HL-60 (cell line): ENCODE measurements at regions not wholly inside any gene's neighbourhood (a gene's known extent, or its start where the extent isn't known, plus 50 kb on each side); places are given as distances from the start of the nearest gene placed in this dataset.

ENCODE experiments used
- DNase-seq, 2 experiments: peaks; one replicate each; pipeline ENCODE4 v3.0.0-alpha.2; 2010 to 2020; ENCODE audit warnings: low read depth in 1 of 2, low spot score in 1 of 2
- H3K27ac ChIP-seq: fragments of 250-450 bp; sonication (Bioruptor Pico); replicated peaks from 2 replicates; pipeline ENCODE4 v1.5.1; 2020; ENCODE audit warnings: mild to moderate bottlenecking, moderate library complexity
- H3K27me3 ChIP-seq: fragments of 250-450 bp; sonication (Bioruptor Pico); 2 replicates; pipeline ENCODE4 v1.5.1; 2021; ENCODE audit warnings: mild to moderate bottlenecking, moderate library complexity; ENCODE audit not compliant: insufficient read depth, poor library complexity, severe bottlenecking
- H3K4me3 ChIP-seq: replicated peaks from 2 replicates; pipeline ENCODE4 v1.5.1; 2011; ENCODE audit warnings: mild to moderate bottlenecking, control low read depth, low read length; ENCODE audit not compliant: insufficient read depth
- GABPA ChIP-seq: IDR thresholded peaks from 2 replicates; pipeline ENCODE4 v1.6.1; 2012; ENCODE audit warnings: low read depth
- POLR2AphosphoS5 ChIP-seq: IDR thresholded peaks from 2 replicates; pipeline ENCODE4 v1.6.1; 2012; ENCODE audit warnings: low read depth
- SPI1 ChIP-seq: IDR thresholded peaks from 2 replicates; pipeline ENCODE4 v1.6.1; 2012; ENCODE audit warnings: low read depth, mild to moderate bottlenecking, borderline replicate concordance
- TF ChIP-seq, protein P1 (sequence below): IDR thresholded peaks from 2 replicates; pipeline ENCODE4 v1.6.1; 2012; ENCODE audit warnings: low read depth; ENCODE audit not compliant: insufficient replicate concordance
- TF ChIP-seq, protein P2 (sequence below): IDR thresholded peaks from one replicate; pipeline ENCODE4 v1.5.1; 2011; ENCODE audit warnings: low read length, control low read depth, inconsistent platforms; ENCODE audit not compliant: insufficient read depth

DNA sequence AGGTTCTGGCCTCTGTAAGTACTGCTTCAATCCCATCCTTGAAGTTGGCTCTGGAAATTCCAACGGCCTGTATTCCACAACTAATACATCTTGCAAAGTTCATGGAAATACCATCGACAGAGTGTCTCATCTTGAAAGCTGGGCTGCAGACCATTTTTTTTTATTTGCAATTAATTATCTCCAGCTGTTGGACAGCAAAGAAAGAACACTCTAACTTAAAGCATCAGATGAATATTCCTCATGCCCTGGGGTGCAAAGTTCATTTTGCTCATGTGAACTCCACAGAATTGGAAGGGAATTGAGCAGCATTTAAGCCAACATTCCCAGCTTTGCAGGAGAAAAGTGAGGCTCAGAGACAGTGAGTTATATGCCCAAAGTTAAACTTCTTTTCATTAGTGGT, 96.5 kb upstream of the PIEZO2 start:
- Histone ChIP-seq H3K4me3 (no peak overlapping the region), H3K27me3 (no peaks in the 10 kb centered on the region), H3K27ac (no peak overlapping the region)
- no peak for DNase-seq
- TF ChIP-seq GABPA (no peak), POLR2AphosphoS5 (no peak), SPI1 (no peak)
- TF ChIP-seq, protein P1, sequence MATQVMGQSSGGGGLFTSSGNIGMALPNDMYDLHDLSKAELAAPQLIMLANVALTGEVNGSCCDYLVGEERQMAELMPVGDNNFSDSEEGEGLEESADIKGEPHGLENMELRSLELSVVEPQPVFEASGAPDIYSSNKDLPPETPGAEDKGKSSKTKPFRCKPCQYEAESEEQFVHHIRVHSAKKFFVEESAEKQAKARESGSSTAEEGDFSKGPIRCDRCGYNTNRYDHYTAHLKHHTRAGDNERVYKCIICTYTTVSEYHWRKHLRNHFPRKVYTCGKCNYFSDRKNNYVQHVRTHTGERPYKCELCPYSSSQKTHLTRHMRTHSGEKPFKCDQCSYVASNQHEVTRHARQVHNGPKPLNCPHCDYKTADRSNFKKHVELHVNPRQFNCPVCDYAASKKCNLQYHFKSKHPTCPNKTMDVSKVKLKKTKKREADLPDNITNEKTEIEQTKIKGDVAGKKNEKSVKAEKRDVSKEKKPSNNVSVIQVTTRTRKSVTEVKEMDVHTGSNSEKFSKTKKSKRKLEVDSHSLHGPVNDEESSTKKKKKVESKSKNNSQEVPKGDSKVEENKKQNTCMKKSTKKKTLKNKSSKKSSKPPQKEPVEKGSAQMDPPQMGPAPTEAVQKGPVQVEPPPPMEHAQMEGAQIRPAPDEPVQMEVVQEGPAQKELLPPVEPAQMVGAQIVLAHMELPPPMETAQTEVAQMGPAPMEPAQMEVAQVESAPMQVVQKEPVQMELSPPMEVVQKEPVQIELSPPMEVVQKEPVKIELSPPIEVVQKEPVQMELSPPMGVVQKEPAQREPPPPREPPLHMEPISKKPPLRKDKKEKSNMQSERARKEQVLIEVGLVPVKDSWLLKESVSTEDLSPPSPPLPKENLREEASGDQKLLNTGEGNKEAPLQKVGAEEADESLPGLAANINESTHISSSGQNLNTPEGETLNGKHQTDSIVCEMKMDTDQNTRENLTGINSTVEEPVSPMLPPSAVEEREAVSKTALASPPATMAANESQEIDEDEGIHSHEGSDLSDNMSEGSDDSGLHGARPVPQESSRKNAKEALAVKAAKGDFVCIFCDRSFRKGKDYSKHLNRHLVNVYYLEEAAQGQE = no peak
- TF ChIP-seq, protein P2, sequence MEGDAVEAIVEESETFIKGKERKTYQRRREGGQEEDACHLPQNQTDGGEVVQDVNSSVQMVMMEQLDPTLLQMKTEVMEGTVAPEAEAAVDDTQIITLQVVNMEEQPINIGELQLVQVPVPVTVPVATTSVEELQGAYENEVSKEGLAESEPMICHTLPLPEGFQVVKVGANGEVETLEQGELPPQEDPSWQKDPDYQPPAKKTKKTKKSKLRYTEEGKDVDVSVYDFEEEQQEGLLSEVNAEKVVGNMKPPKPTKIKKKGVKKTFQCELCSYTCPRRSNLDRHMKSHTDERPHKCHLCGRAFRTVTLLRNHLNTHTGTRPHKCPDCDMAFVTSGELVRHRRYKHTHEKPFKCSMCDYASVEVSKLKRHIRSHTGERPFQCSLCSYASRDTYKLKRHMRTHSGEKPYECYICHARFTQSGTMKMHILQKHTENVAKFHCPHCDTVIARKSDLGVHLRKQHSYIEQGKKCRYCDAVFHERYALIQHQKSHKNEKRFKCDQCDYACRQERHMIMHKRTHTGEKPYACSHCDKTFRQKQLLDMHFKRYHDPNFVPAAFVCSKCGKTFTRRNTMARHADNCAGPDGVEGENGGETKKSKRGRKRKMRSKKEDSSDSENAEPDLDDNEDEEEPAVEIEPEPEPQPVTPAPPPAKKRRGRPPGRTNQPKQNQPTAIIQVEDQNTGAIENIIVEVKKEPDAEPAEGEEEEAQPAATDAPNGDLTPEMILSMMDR = no peak

DNA sequence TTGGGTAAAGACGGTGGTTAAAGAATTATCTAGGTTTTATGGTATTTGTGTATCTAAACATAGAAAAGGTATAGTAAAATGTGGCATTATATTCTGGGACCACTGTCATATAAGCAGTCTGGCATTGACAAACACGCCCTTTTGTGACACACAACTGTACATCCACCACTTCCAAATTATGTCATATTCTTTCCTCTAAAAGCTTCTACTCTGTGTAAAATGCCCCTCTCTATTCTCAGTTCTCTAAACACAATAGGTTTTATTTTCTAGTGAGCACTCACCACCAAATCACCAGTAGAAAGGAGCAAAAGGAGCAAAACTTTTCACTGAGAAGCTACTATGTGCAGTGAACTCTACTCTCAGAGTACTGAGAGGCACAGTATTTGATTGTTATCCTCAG, 88.1 kb upstream of the PIEZO2 start:
- DNase-seq = no peak
- H3K27me3 ChIP-seq = no peaks in the 10 kb centered on the region
- TF ChIP-seq GABPA (no peak), POLR2AphosphoS5 (no peak), SPI1 (no peak)
- TF ChIP-seq, protein P1 = no peak
- TF ChIP-seq, protein P2 = no peak
- H3K27ac ChIP-seq = no peak overlapping the region
- no peak overlapping the region for H3K4me3 ChIP-seq

DNA sequence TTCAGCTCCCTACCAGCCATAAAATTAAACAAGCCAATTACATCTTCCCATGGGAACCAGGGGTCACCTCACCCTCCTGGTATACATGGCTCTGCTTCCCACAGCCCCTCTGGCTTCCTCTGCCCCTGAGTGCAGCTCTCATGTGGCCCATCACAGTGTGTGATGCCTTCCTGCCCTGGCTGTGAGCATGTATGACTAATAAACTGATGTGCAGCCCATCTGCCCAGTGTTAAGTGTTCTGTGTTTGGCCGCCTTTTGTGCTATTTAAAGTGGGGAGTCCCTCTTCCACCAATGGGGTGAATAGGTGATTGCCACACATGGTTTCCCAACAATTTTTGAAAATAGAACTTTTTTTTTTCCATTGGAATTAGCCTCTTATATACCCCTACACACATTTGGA, 87.7 kb upstream of the PIEZO2 start:
- no peaks in the 10 kb centered on the region for H3K27me3 ChIP-seq
- no peak overlapping the region for H3K4me3 ChIP-seq
- TF ChIP-seq POLR2AphosphoS5 = no peak
- no peak for DNase-seq
- no peak overlapping the region for H3K27ac ChIP-seq

DNA sequence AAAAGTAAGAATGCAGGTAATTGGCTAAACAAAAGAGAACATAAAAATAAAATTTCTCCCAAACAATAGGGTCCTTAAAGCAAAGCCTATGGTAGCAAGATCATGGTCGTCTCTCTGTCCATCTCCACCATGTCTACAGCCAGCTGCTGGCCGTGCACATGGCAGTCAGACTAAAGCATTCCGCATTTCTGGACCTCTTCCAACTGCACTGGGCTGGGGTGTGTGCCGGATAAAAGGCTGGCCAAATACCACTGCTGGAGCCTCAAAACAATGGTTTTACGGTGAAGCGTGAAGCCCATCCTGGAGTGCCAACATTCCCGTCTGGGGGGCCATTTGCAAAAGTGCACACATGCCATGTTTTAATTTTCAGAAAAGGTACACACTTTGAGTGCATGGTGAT, 74.8 kb upstream of the PIEZO2 start:
- Histone ChIP-seq H3K27me3 (peaks cover 3% of the 10 kb centered on the region), H3K4me3 (no peak overlapping the region), H3K27ac (no peak overlapping the region)
- TF ChIP-seq SPI1 (no peak), POLR2AphosphoS5 (no peak), GABPA (no peak)
- TF ChIP-seq, protein P2 = no peak
- TF ChIP-seq, protein P1 = no peak
- DNase-seq = no peak
